ENCODE measurements at regions not wholly inside any gene's neighbourhood (a gene's known extent, or its start where the extent isn't known, plus 50 kb on each side); places are given as distances from the start of the nearest gene placed in this dataset.
"Not testable (repeated sequence)": the region's sequence is repeated elsewhere in the genome, so short reads cannot be mapped to it uniquely, and the experiment has no call there.

- H3K9me3 Mint-ChIP-seq (ENCODE audit: low read depth) = no peaks in the 10 kb centered on the region
- CTCF ChIA-PET = no interaction called here
- no peak overlapping the region for H3K4me3 Mint-ChIP-seq
- no peaks in the 10 kb centered on the region for H3K4me1 Mint-ChIP-seq
- peaks cover 3% of the 10 kb centered on the region for H3K27me3 Mint-ChIP-seq
- no peak for ATAC-seq
- no peaks in the 10 kb centered on the region for H3K36me3 Mint-ChIP-seq
- no peak overlapping the region for H3K27ac Mint-ChIP-seq
- no peak for DNase-seq
Observed at GRCh38 chr4:25505637-25505991, 128.6 kb downstream of the ANAPC4 start.

GRCh38 chr4:25506032-25506571 is 129.0 kb downstream of the ANAPC4 start:
- ATAC-seq = no peak

GRCh38 chr4:25509646-25510045 is 132.6 kb downstream of the ANAPC4 start:
- Mint-ChIP-seq H3K27ac (no peak overlapping the region), H3K4me3 (no peak overlapping the region), H3K36me3 (no peaks in the 10 kb centered on the region), H3K9me3 (ENCODE audit: low read depth) (no peaks in the 10 kb centered on the region), H3K4me1 (no peaks in the 10 kb centered on the region), H3K27me3 (peaks cover 7% of the 10 kb centered on the region)
- ATAC-seq = no peak
- DNase-seq = no peak
- CTCF ChIA-PET = no interaction called here

More at GRCh38 chr4:25506032-25506571, 129.0 kb downstream of the ANAPC4 start:
- Mint-ChIP-seq H3K36me3 (no peaks in the 10 kb centered on the region), H3K4me1 (no peaks in the 10 kb centered on the region), H3K27ac (no peak overlapping the region), H3K27me3 (peaks cover 3% of the 10 kb centered on the region), H3K9me3 (ENCODE audit: low read depth) (no peaks in the 10 kb centered on the region), H3K4me3 (no peak overlapping the region)
- DNase-seq = no peak
- CTCF ChIA-PET = no interaction called here

GRCh38 chr4:25511823-25512222 is 134.8 kb downstream of the ANAPC4 start:
- H3K36me3 Mint-ChIP-seq; H3K4me3 Mint-ChIP-seq; DNase-seq; H3K9me3 Mint-ChIP-seq (ENCODE audit: low read depth); H3K27ac Mint-ChIP-seq; ATAC-seq; H3K4me1 Mint-ChIP-seq: not testable (repeated sequence)
- CTCF ChIA-PET = interaction anchor here (0.6 kb wide), 1 partner anchor 36 kb away, joined by 3 read pairs; no protein-coding TSS in a partner anchor
- peaks cover 19% of the 10 kb centered on the region for H3K27me3 Mint-ChIP-seq

- CTCF ChIA-PET = no interaction called here
- H3K4me3 Mint-ChIP-seq = no peak overlapping the region
- H3K27me3 Mint-ChIP-seq = peaks cover 21% of the 10 kb centered on the region
- no peaks in the 10 kb centered on the region for H3K36me3 Mint-ChIP-seq
- no peaks in the 10 kb centered on the region for H3K9me3 Mint-ChIP-seq (ENCODE audit: low read depth)
- no peaks in the 10 kb centered on the region for H3K4me1 Mint-ChIP-seq
- ATAC-seq (no peak), DNase-seq (no peak)
- H3K27ac Mint-ChIP-seq = no peak overlapping the region
Observed at GRCh38 chr4:25513814-25514213, 136.8 kb downstream of the ANAPC4 start.

GRCh38 chr4:25523405-25523804 is 132.2 kb upstream of the SLC34A2 start:
- ATAC-seq (no peak), DNase-seq (no peak)
- Mint-ChIP-seq H3K27me3 (peaks cover 6% of the 10 kb centered on the region), H3K36me3 (no peaks in the 10 kb centered on the region), H3K4me1 (no peaks in the 10 kb centered on the region), H3K27ac (no peak overlapping the region), H3K9me3 (ENCODE audit: low read depth) (no peaks in the 10 kb centered on the region), H3K4me3 (no peak overlapping the region)
- CTCF ChIA-PET = no interaction called here

- H3K27me3 Mint-ChIP-seq = peaks cover 4% of the 10 kb centered on the region
- H3K4me3 Mint-ChIP-seq = no peak overlapping the region
- no peaks in the 10 kb centered on the region for H3K36me3 Mint-ChIP-seq
- no peak for DNase-seq
- no peaks in the 10 kb centered on the region for H3K9me3 Mint-ChIP-seq (ENCODE audit: low read depth)
- ATAC-seq = no peak
- H3K27ac Mint-ChIP-seq = no peak overlapping the region
- CTCF ChIA-PET = no interaction called here
- no peaks in the 10 kb centered on the region for H3K4me1 Mint-ChIP-seq
Observed at GRCh38 chr4:25524663-25525062, 131.0 kb upstream of the SLC34A2 start.

GRCh38 chr4:25525896-25526295 is 129.8 kb upstream of the SLC34A2 start:
- Mint-ChIP-seq H3K27me3 (peaks cover under 1% of the 10 kb centered on the region), H3K36me3 (no peaks in the 10 kb centered on the region), H3K9me3 (ENCODE audit: low read depth) (no peaks in the 10 kb centered on the region), H3K4me1 (no peaks in the 10 kb centered on the region), H3K4me3 (no peak overlapping the region), H3K27ac (no peak overlapping the region)
- DNase-seq = no peak
- CTCF ChIA-PET = no interaction called here
- ATAC-seq = no peak

- H3K27ac Mint-ChIP-seq = no peak overlapping the region
- DNase-seq (no peak), ATAC-seq (no peak)
- CTCF ChIA-PET = no interaction called here
- H3K9me3 Mint-ChIP-seq (ENCODE audit: low read depth) = no peaks in the 10 kb centered on the region
- no peaks in the 10 kb centered on the region for H3K36me3 Mint-ChIP-seq
- no peak overlapping the region for H3K4me3 Mint-ChIP-seq
- H3K27me3 Mint-ChIP-seq = no peaks in the 10 kb centered on the region
- H3K4me1 Mint-ChIP-seq = no peaks in the 10 kb centered on the region
Observed at GRCh38 chr4:25527034-25527433, 128.6 kb upstream of the SLC34A2 start.

- no peak for ATAC-seq
Observed at GRCh38 chr4:25528391-25528790, 127.3 kb upstream of the SLC34A2 start.

GRCh38 chr4:25531272-25531671 is 124.4 kb upstream of the SLC34A2 start:
- no peak overlapping the region for H3K4me3 Mint-ChIP-seq
- CTCF ChIA-PET = no interaction called here
- ATAC-seq (no peak), DNase-seq (no peak)
- no peaks in the 10 kb centered on the region for H3K27me3 Mint-ChIP-seq
- H3K27ac Mint-ChIP-seq = no peak overlapping the region
- H3K9me3 Mint-ChIP-seq (ENCODE audit: low read depth) = no peaks in the 10 kb centered on the region
- H3K36me3 Mint-ChIP-seq = no peaks in the 10 kb centered on the region
- H3K4me1 Mint-ChIP-seq = peaks cover 2% of the 10 kb centered on the region

More at GRCh38 chr4:25528391-25528790, 127.3 kb upstream of the SLC34A2 start:
- H3K4me3 Mint-ChIP-seq = no peak overlapping the region
- H3K9me3 Mint-ChIP-seq (ENCODE audit: low read depth) = no peaks in the 10 kb centered on the region
- H3K36me3 Mint-ChIP-seq = no peaks in the 10 kb centered on the region
- no peaks in the 10 kb centered on the region for H3K27me3 Mint-ChIP-seq
- CTCF ChIA-PET = no interaction called here
- no peak overlapping the region for H3K27ac Mint-ChIP-seq
- peaks cover 2% of the 10 kb centered on the region for H3K4me1 Mint-ChIP-seq
- DNase-seq = no peak

GRCh38 chr4:25532591-25532990 is 123.1 kb upstream of the SLC34A2 start:
- peaks cover 2% of the 10 kb centered on the region for H3K4me1 Mint-ChIP-seq
- no peak for ATAC-seq
- H3K27me3 Mint-ChIP-seq = no peaks in the 10 kb centered on the region
- no peaks in the 10 kb centered on the region for H3K9me3 Mint-ChIP-seq (ENCODE audit: low read depth)
- CTCF ChIA-PET = no interaction called here
- H3K27ac Mint-ChIP-seq = no peak overlapping the region
- no peak for DNase-seq
- H3K36me3 Mint-ChIP-seq = no peaks in the 10 kb centered on the region
- H3K4me3 Mint-ChIP-seq = no peak overlapping the region

- CTCF ChIA-PET = no interaction called here
- Mint-ChIP-seq H3K27ac (no peak overlapping the region), H3K36me3 (no peaks in the 10 kb centered on the region), H3K9me3 (ENCODE audit: low read depth) (no peaks in the 10 kb centered on the region), H3K4me3 (no peak overlapping the region), H3K4me1 (peaks cover 2% of the 10 kb centered on the region), H3K27me3 (no peaks in the 10 kb centered on the region)
- DNase-seq (no peak), ATAC-seq (no peak)
Observed at GRCh38 chr4:25533256-25533655, 122.4 kb upstream of the SLC34A2 start.

- CTCF ChIA-PET = no interaction called here
- ATAC-seq (no peak), DNase-seq (no peak)
- Mint-ChIP-seq H3K27me3 (no peaks in the 10 kb centered on the region), H3K4me3 (no peak overlapping the region), H3K9me3 (ENCODE audit: low read depth) (no peaks in the 10 kb centered on the region), H3K27ac (no peak overlapping the region), H3K4me1 (peaks cover 2% of the 10 kb centered on the region), H3K36me3 (no peaks in the 10 kb centered on the region)
Observed at GRCh38 chr4:25535278-25535677, 120.4 kb upstream of the SLC34A2 start.
